ENCODE measurements at regions not wholly inside any gene's neighbourhood (a gene's known extent, or its start where the extent isn't known, plus 50 kb on each side); places are given as distances from the start of the nearest gene placed in this dataset.

- H3K36me3 ChIP-seq (ENCODE audit: insufficient read depth, low read length): no peaks in the 10 kb centered on the region
- Mint-ChIP-seq H3K27ac (ENCODE audit: unreplicated experiment) (no peak overlapping the region), H3K27me3 (ENCODE audit: low read depth, unreplicated experiment) (no peaks in the 10 kb centered on the region), H3K4me1 (ENCODE audit: low read depth, unreplicated experiment) (peaks cover 29% of the 10 kb centered on the region), H3K9me3 (ENCODE audit: unreplicated experiment) (no peaks in the 10 kb centered on the region), H3K4me3 (ENCODE audit: unreplicated experiment) (no peak overlapping the region), H3K36me3 (ENCODE audit: low read depth, unreplicated experiment) (no peaks in the 10 kb centered on the region)
- H3K4me1 ChIP-seq (ENCODE audit: insufficient read depth, low read length): peaks cover 20% of the 10 kb centered on the region
- DNase-seq (ENCODE audit: low read depth): peak; percentile 80
- no peak overlapping the region for H2AFZ ChIP-seq (ENCODE audit: low read depth, low read length)
- no peaks in the 10 kb centered on the region for H4K20me1 ChIP-seq (ENCODE audit: insufficient read depth, low read length)
- H3K9ac ChIP-seq (ENCODE audit: low read length): no peak overlapping the region
- TF ChIP-seq EZH2 (IDR thresholded peaks at IDR 0.05; ENCODE audit: insufficient read depth, low read length): no peak
- TF ChIP-seq, protein P1, sequence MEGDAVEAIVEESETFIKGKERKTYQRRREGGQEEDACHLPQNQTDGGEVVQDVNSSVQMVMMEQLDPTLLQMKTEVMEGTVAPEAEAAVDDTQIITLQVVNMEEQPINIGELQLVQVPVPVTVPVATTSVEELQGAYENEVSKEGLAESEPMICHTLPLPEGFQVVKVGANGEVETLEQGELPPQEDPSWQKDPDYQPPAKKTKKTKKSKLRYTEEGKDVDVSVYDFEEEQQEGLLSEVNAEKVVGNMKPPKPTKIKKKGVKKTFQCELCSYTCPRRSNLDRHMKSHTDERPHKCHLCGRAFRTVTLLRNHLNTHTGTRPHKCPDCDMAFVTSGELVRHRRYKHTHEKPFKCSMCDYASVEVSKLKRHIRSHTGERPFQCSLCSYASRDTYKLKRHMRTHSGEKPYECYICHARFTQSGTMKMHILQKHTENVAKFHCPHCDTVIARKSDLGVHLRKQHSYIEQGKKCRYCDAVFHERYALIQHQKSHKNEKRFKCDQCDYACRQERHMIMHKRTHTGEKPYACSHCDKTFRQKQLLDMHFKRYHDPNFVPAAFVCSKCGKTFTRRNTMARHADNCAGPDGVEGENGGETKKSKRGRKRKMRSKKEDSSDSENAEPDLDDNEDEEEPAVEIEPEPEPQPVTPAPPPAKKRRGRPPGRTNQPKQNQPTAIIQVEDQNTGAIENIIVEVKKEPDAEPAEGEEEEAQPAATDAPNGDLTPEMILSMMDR (IDR thresholded peaks at IDR 0.05; ENCODE audit: insufficient read depth, low read depth, low read length): no peak
- H3K4me2 ChIP-seq (ENCODE audit: low read length): peak overlapping the region; percentile 28
- FAIRE-seq: no peak
- H3K4me3 ChIP-seq (ENCODE audit: insufficient read depth, low read depth, low read length): no peak overlapping the region
- H3K9me3 ChIP-seq (ENCODE audit: insufficient read depth, low read depth, low read length): no peaks in the 10 kb centered on the region
- no peaks in the 10 kb centered on the region for H3K79me2 ChIP-seq (ENCODE audit: insufficient read depth, low read length)
- H3K27ac ChIP-seq (ENCODE audit: low read depth, low read length): peak overlapping the region; percentile 37
- H3K27me3 ChIP-seq (ENCODE audit: insufficient read depth, low read length): no peaks in the 10 kb centered on the region
These were observed 235.4 kb downstream of the CENPF start for GRCh38 chr1:214838351-214838750.

DNA sequence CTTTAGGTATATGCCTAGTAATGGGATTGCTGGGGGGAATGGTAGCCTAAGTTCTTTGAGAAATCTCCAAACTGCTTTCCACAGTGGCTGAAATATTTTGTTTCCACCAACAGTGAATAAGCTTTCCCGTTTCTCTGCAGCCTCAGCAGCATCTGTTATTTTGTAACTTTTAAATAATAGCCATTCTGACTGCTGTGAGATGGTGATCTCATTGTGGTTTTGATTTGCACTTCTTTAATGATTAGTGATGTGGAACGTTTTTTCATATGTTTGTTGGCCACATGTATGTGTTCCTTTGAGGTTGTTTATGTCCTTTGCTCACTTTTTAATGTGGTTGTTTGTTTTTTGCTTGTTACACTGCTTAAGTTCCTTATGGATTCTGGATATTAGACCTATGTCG is 237.4 kb downstream of the CENPF start:
- Mint-ChIP-seq H3K4me1 (ENCODE audit: low read depth, unreplicated experiment) (peaks cover 26% of the 10 kb centered on the region), H3K36me3 (ENCODE audit: low read depth, unreplicated experiment) (no peaks in the 10 kb centered on the region), H3K27me3 (ENCODE audit: low read depth, unreplicated experiment) (peaks cover 5% of the 10 kb centered on the region), H3K27ac (ENCODE audit: unreplicated experiment) (no peak overlapping the region), H3K4me3 (ENCODE audit: unreplicated experiment) (no peak overlapping the region), H3K9me3 (ENCODE audit: unreplicated experiment) (no peaks in the 10 kb centered on the region)
- Histone ChIP-seq H3K36me3 (ENCODE audit: insufficient read depth, low read length) (no peaks in the 10 kb centered on the region), H3K27ac (ENCODE audit: low read depth, low read length) (no peak overlapping the region), H3K4me1 (ENCODE audit: insufficient read depth, low read length) (peaks cover 19% of the 10 kb centered on the region), H3K4me3 (ENCODE audit: insufficient read depth, low read depth, low read length) (no peak overlapping the region), H3K79me2 (ENCODE audit: insufficient read depth, low read length) (no peaks in the 10 kb centered on the region), H3K27me3 (ENCODE audit: insufficient read depth, low read length) (no peaks in the 10 kb centered on the region), H2AFZ (ENCODE audit: low read depth, low read length) (no peak overlapping the region), H4K20me1 (ENCODE audit: insufficient read depth, low read length) (no peaks in the 10 kb centered on the region), H3K9ac (ENCODE audit: low read length) (no peak overlapping the region), H3K9me3 (ENCODE audit: insufficient read depth, low read depth, low read length) (no peaks in the 10 kb centered on the region), H3K4me2 (ENCODE audit: low read length) (no peak overlapping the region)
- no peak for TF ChIP-seq EZH2 (IDR thresholded peaks at IDR 0.05; ENCODE audit: insufficient read depth, low read length)
- TF ChIP-seq, protein P1 (IDR thresholded peaks at IDR 0.05; ENCODE audit: insufficient read depth, low read depth, low read length): no peak
- FAIRE-seq (no peak), DNase-seq (ENCODE audit: low read depth) (peak; percentile 80)

DNA sequence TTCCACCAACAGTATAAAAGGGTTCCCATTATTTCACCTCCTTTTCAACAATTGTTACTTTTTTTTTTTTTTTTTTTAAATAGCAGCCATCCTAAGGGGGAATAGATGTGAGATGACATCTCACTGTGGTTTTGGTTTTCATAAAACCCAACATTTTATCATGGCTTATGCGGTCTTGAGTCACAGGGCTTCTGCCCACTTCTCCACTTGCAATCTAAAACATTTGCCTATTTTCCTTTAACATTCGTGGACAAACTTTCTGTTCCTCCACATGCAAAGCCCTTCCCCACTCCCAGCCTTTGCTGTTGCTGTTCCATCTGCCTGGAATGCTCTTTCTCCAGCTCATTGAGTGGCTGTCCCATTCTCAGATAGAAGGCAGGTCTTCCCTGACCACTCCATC is 239.7 kb upstream of the KCNK2 start:
- FAIRE-seq: peak; percentile 85
- peak overlapping the region; percentile 64 for H3K27ac ChIP-seq (ENCODE audit: low read depth, low read length)
- H3K4me1 Mint-ChIP-seq (ENCODE audit: low read depth, unreplicated experiment): peaks cover 15% of the 10 kb centered on the region

More for the DNA sequence above, 239.7 kb upstream of the KCNK2 start:
- no peaks in the 10 kb centered on the region for H4K20me1 ChIP-seq (ENCODE audit: insufficient read depth, low read length)
- no peaks in the 10 kb centered on the region for H3K9me3 ChIP-seq (ENCODE audit: insufficient read depth, low read depth, low read length)
- no peak overlapping the region for H3K4me3 ChIP-seq (ENCODE audit: insufficient read depth, low read depth, low read length)
- DNase-seq (ENCODE audit: low read depth): peak; percentile 91
- TF ChIP-seq, protein P1 (IDR thresholded peaks at IDR 0.05; ENCODE audit: insufficient read depth, low read depth, low read length): no peak
- no peak for TF ChIP-seq EZH2 (IDR thresholded peaks at IDR 0.05; ENCODE audit: insufficient read depth, low read length)
- peak overlapping the region; percentile 40 for H3K4me2 ChIP-seq (ENCODE audit: low read length)
- H3K36me3 ChIP-seq (ENCODE audit: insufficient read depth, low read length): no peaks in the 10 kb centered on the region
- no peaks in the 10 kb centered on the region for H3K9me3 Mint-ChIP-seq (ENCODE audit: unreplicated experiment)
- no peak overlapping the region for H2AFZ ChIP-seq (ENCODE audit: low read depth, low read length)
- H3K4me3 Mint-ChIP-seq (ENCODE audit: unreplicated experiment): no peak overlapping the region
- H3K27me3 ChIP-seq (ENCODE audit: insufficient read depth, low read length): no peaks in the 10 kb centered on the region
- H3K27ac Mint-ChIP-seq (ENCODE audit: unreplicated experiment): no peak overlapping the region
- no peaks in the 10 kb centered on the region for H3K79me2 ChIP-seq (ENCODE audit: insufficient read depth, low read length)
- no peaks in the 10 kb centered on the region for H3K36me3 Mint-ChIP-seq (ENCODE audit: low read depth, unreplicated experiment)
- H3K9ac ChIP-seq (ENCODE audit: low read length): no peak overlapping the region
- peaks cover 5% of the 10 kb centered on the region for H3K27me3 Mint-ChIP-seq (ENCODE audit: low read depth, unreplicated experiment)
- peaks cover 15% of the 10 kb centered on the region for H3K4me1 ChIP-seq (ENCODE audit: insufficient read depth, low read length)

Data from astrocyte (in vitro differentiated cells and primary cell).